Upper lobe of left lung (tissue), 6 donors: ENCODE measurements at regions not wholly inside any gene's neighbourhood (a gene's known extent, or its start where the extent isn't known, plus 50 kb on each side); places are given as distances from the start of the nearest gene placed in this dataset.

Experiments
- ATAC-seq, 2 donors: fragments of 200-7000 bp; cut with Tn5 transposase; one replicate each; pipeline ENCODE4 v1.9.1; 2022; ENCODE audit warnings: mild to moderate bottlenecking in 2 of 2, moderate library complexity in 2 of 2; ENCODE audit not compliant: low FRiP score in 2 of 2
- DNase-seq, 2 donors: peaks; one replicate each; pipeline ENCODE4 v3.0.0-alpha.2; 2019 to 2020
- H3K27ac ChIP-seq, 4 donors: fragments of 200-600 bp; sonication (generic); one replicate each; pipeline ENCODE4 v1.5.1; 2016 to 2019
- H3K27me3 ChIP-seq, 4 donors: fragments of 200-600 bp; sonication (generic); one replicate each; pipeline ENCODE4 v1.5.1; 2017 to 2019
- H3K36me3 ChIP-seq, 4 donors: fragments of 200-600 bp; sonication (generic); one replicate each; pipeline ENCODE4 v1.5.1; 2016 to 2019
- H3K4me1 ChIP-seq, 4 donors: fragments of 200-600 bp; sonication (generic); one replicate each; pipeline ENCODE4 v1.5.1; 2018 to 2019
- H3K4me3 ChIP-seq, 4 donors: fragments of 200-600 bp; sonication (generic); one replicate each; pipeline ENCODE4 v1.5.1; 2017 to 2019; ENCODE audit warnings: mild to moderate bottlenecking in 2 of 4, moderate library complexity in 1 of 4
- H3K9me3 ChIP-seq, 4 donors: fragments of 200-600 bp; sonication (generic); one replicate each; pipeline ENCODE4 v1.5.1; 2018 to 2019
- CTCF ChIP-seq, 6 experiments: fragments of 450-650 bp in 4 of 6; fragments of 200-600 bp in 2 of 6; sonication (generic) in 2 of 6; IDR thresholded peaks; one replicate each; pipeline ENCODE4 v1.5.1; 2016 to 2019; ENCODE audit warnings: antibody characterized with exemption in 6 of 6
- EP300 ChIP-seq, 4 donors: sonication (generic); formaldehyde crosslinking; IDR thresholded peaks; one replicate each; pipeline ENCODE4 v1.5.1; 2017; ENCODE audit warnings: antibody characterized with exemption in 4 of 4, control low read depth in 2 of 4
- POLR2A ChIP-seq, 4 donors: fragments of 450-650 bp; IDR thresholded peaks; one replicate each; pipeline ENCODE4 v1.5.1; 2016 to 2017; ENCODE audit warnings: antibody characterized with exemption in 4 of 4, mild to moderate bottlenecking in 2 of 4
- POLR2AphosphoS5 ChIP-seq, 2 donors: sonication (generic); formaldehyde crosslinking; IDR thresholded peaks; one replicate each; pipeline ENCODE4 v1.5.1; 2017; ENCODE audit warnings: antibody characterized with exemption in 2 of 2
- WGBS, 2 donors: methylation state at CpG; one replicate each; pipeline ENCODE4 v1.1.5; 2017 to 2018; 5-methylcytosine and 5-hydroxymethylcytosine counted together
- donor health status: DM: no; HTN: no; CAD: no; lungs with moderate emphysema.
- donor health status: DM: no; HTN: yes; CAD: no; lungs with severe emphysema.

GRCh38 chr11:28743061-28743550 lies 634.9 kb downstream of the METTL15 start:
- TF ChIP-seq POLR2AphosphoS5 (IDR thresholded peaks at IDR 0.05) (no peak), CTCF (IDR thresholded peaks at IDR 0.05) (no peak), POLR2A (IDR thresholded peaks at IDR 0.05) (no peak), EP300 (IDR thresholded peaks at IDR 0.05) (no peak)
- H3K4me1 ChIP-seq = no peaks in the 10 kb centered on the region
- no peak overlapping the region for H3K27ac ChIP-seq
- H3K36me3 ChIP-seq = no peaks in the 10 kb centered on the region
- DNase-seq (no peak), ATAC-seq (no peak)
- no peak overlapping the region for H3K4me3 ChIP-seq
- no peaks in the 10 kb centered on the region for H3K27me3 ChIP-seq
- no peaks in the 10 kb centered on the region for H3K9me3 ChIP-seq

- no peak for TF ChIP-seq EP300 (IDR thresholded peaks at IDR 0.05)
- no peak for TF ChIP-seq CTCF (IDR thresholded peaks at IDR 0.05)
- TF ChIP-seq POLR2AphosphoS5 (IDR thresholded peaks at IDR 0.05) = no peak
- no peak for TF ChIP-seq POLR2A (IDR thresholded peaks at IDR 0.05)
- Histone ChIP-seq H3K4me3 (no peak overlapping the region), H3K36me3 (no peaks in the 10 kb centered on the region), H3K27ac (no peak overlapping the region), H3K4me1 (no peaks in the 10 kb centered on the region), H3K27me3 (no peaks in the 10 kb centered on the region), H3K9me3 (no peaks in the 10 kb centered on the region)
- 53 to 62% methylated on average over 4 of the region's 4 CpGs for whole genome bisulfite sequencing, 2 donors
- DNase-seq (no peak), ATAC-seq (no peak)
These were observed 631.5 kb downstream of the METTL15 start for GRCh38 chr11:28739489-28740280.

DNA sequence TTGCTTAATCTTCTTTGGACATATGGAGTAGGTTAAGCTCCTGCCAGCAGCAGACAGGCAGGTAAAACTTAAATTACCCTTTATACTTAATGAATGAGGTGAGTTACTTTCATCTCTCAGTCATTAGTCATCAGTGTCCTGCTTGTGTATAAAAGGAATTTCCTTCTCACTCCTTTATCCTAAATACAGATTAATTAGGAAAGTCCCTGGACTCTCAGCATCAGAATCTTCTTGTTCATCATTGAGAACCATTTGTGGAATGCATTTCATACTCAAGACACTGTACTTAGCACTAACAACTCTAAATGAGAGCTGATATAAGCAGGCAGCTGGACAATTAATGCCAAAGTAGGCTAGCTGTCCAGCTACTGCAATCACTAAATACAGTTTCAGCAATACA lies 630.4 kb downstream of the METTL15 start:
- H3K4me1 ChIP-seq = no peaks in the 10 kb centered on the region
- no peaks in the 10 kb centered on the region for H3K9me3 ChIP-seq
- TF ChIP-seq POLR2A (IDR thresholded peaks at IDR 0.05) (no peak), EP300 (IDR thresholded peaks at IDR 0.05) (no peak), POLR2AphosphoS5 (IDR thresholded peaks at IDR 0.05) (no peak)
- no peaks in the 10 kb centered on the region for H3K36me3 ChIP-seq
- H3K27ac ChIP-seq = no peak overlapping the region
- ATAC-seq (no peak), DNase-seq (no peak)
- H3K27me3 ChIP-seq = no peaks in the 10 kb centered on the region
- no peak overlapping the region for H3K4me3 ChIP-seq

DNA sequence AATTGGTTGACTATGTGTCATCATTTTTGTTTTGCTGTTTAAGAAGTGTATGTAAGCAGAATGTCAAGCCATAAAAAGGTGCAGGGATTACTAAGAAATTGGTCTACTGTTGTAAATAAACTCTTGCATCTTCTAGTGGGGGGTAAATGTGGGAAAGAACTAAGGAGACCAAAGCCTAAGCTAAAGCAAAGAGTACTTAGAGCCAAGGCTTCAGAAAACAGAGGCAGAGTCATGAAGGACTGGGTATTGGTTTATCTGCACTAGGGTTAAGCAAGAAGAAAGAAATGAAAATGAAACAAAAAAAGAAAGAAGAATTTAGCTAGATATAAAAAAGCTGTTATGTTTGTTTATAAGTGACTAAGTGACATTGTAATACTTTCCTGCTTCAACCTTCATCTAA lies 628.1 kb downstream of the METTL15 start:
- Histone ChIP-seq H3K36me3 (no peaks in the 10 kb centered on the region), H3K27ac (no peak overlapping the region), H3K4me1 (no peaks in the 10 kb centered on the region), H3K4me3 (no peak overlapping the region), H3K9me3 (no peaks in the 10 kb centered on the region), H3K27me3 (no peaks in the 10 kb centered on the region)
- TF ChIP-seq EP300 (IDR thresholded peaks at IDR 0.05) (no peak), POLR2A (IDR thresholded peaks at IDR 0.05) (no peak), POLR2AphosphoS5 (IDR thresholded peaks at IDR 0.05) (no peak), CTCF (IDR thresholded peaks at IDR 0.05) (no peak)
- no peak for ATAC-seq
- no peak for DNase-seq

DNA sequence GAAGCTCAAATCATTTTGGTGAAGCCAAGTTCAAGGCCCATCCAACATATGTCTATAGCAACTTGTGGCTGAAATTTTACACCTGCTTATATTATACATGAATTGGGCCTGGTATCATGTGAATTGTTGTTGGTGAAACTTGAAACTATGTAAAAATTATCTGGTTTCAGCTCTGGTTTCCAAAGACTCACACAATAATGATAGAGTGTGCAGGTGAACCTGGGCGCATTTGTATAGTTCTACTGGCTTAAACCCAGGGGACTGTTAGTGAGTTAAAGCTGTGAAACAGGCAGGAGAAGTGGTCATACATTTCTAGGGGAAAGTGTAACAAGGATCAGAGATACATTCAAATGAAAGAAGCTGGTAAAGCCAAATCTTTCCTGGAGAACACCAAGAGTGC lies 627.3 kb downstream of the METTL15 start:
- no peak for ATAC-seq
- WGBS, 2 donors = 90 to 96% methylated on average over 1 of the region's 1 CpG
- no peak overlapping the region for H3K4me3 ChIP-seq
- TF ChIP-seq POLR2AphosphoS5 (IDR thresholded peaks at IDR 0.05) (no peak), CTCF (IDR thresholded peaks at IDR 0.05) (no peak), EP300 (IDR thresholded peaks at IDR 0.05) (no peak), POLR2A (IDR thresholded peaks at IDR 0.05) (no peak)
- H3K4me1 ChIP-seq = no peaks in the 10 kb centered on the region
- no peaks in the 10 kb centered on the region for H3K36me3 ChIP-seq
- no peaks in the 10 kb centered on the region for H3K9me3 ChIP-seq
- no peak overlapping the region for H3K27ac ChIP-seq
- no peaks in the 10 kb centered on the region for H3K27me3 ChIP-seq
- no peak for DNase-seq
